ENCODE measurements at regions not wholly inside any gene's neighbourhood (a gene's known extent, or its start where the extent isn't known, plus 50 kb on each side); places are given as distances from the start of the nearest gene placed in this dataset.

GRCh38 chr15:59764775-59765174 lies 75.7 kb upstream of the BNIP2 start:
- no peak overlapping the region for H3K4me3 Mint-ChIP-seq
- Histone ChIP-seq H3K23ac (ENCODE audit: insufficient read length, low read depth, low read length) (no peak overlapping the region), H4K8ac (replicated peaks; ENCODE audit: insufficient read length, low read depth, low read length) (no peak overlapping the region), H2BK20ac (ENCODE audit: low read depth, low read length, poor library complexity, severe bottlenecking) (no peak overlapping the region), H3K14ac (ENCODE audit: insufficient read depth, low read length) (no peak overlapping the region), H3K27ac (ENCODE audit: insufficient read length, low read depth, low read length) (no peak overlapping the region), H3T11ph (ENCODE audit: low read length) (no peak overlapping the region), H2AFZ (ENCODE audit: low read length) (no peak overlapping the region), H3K9me3 (ENCODE audit: control insufficient read depth, low read depth, low read length) (no peaks in the 10 kb centered on the region), H3K4me2 (ENCODE audit: insufficient read depth, insufficient read length, low read length) (no peak overlapping the region), H3K4me1 (ENCODE audit: insufficient read depth, low read length) (no peaks in the 10 kb centered on the region), H2BK15ac (ENCODE audit: low read depth, low read length) (no peak overlapping the region), H2BK120ac (ENCODE audit: low read depth, low read length, poor library complexity, severe bottlenecking) (no peak overlapping the region), H3K79me2 (ENCODE audit: insufficient read depth, low read length) (no peaks in the 10 kb centered on the region), H3K27me3 (ENCODE audit: insufficient read depth, low read length) (no peaks in the 10 kb centered on the region), H3K79me1 (ENCODE audit: insufficient read depth, low read depth, low read length, poor library complexity, severe bottlenecking) (no peaks in the 10 kb centered on the region), H3K9ac (ENCODE audit: extremely low read depth, insufficient read length, low read length) (no peak overlapping the region), H3K56ac (ENCODE audit: insufficient read length, low read depth, low read length) (no peak overlapping the region), H2BK12ac (ENCODE audit: insufficient read length, low read depth, low read length) (no peak overlapping the region), H2AK5ac (ENCODE audit: insufficient read length, low read length) (no peak overlapping the region), H3K4ac (ENCODE audit: low read depth, low read length) (no peak overlapping the region), H3K23me2 (ENCODE audit: insufficient read length, low read depth, low read length, poor library complexity, severe bottlenecking) (no peaks in the 10 kb centered on the region), H4K20me1 (ENCODE audit: control insufficient read depth, insufficient read depth, insufficient read length) (no peaks in the 10 kb centered on the region), H4K5ac (ENCODE audit: insufficient read length, low read depth, low read length) (no peak overlapping the region), H2BK5ac (ENCODE audit: insufficient read length, low read length) (no peak overlapping the region), H4K91ac (ENCODE audit: insufficient read length, low read depth, low read length) (no peak overlapping the region), H3K18ac (ENCODE audit: insufficient read length, low read depth, low read length) (no peak overlapping the region)
- WGBS (ENCODE audit: extremely low coverage, insufficient read length, low lambda C conversion rate): no CpG with 5 or more reads among the region's 2 CpGs
- no peak for DNase-seq
- no peaks in the 10 kb centered on the region for H3K36me3 Mint-ChIP-seq (ENCODE audit: insufficient read depth in 1 of 3, low read depth in 3 of 3)
- no peaks in the 10 kb centered on the region for H3K9me3 Mint-ChIP-seq
- peaks cover 8 to 10% of the 10 kb centered on the region in 2 experiments for H3K4me1 Mint-ChIP-seq
- peaks cover 2% of the 10 kb centered on the region for H3K27me3 Mint-ChIP-seq (ENCODE audit: low read depth)
- no peak overlapping the region for H3K27ac Mint-ChIP-seq
- TF ChIP-seq, protein P1, sequence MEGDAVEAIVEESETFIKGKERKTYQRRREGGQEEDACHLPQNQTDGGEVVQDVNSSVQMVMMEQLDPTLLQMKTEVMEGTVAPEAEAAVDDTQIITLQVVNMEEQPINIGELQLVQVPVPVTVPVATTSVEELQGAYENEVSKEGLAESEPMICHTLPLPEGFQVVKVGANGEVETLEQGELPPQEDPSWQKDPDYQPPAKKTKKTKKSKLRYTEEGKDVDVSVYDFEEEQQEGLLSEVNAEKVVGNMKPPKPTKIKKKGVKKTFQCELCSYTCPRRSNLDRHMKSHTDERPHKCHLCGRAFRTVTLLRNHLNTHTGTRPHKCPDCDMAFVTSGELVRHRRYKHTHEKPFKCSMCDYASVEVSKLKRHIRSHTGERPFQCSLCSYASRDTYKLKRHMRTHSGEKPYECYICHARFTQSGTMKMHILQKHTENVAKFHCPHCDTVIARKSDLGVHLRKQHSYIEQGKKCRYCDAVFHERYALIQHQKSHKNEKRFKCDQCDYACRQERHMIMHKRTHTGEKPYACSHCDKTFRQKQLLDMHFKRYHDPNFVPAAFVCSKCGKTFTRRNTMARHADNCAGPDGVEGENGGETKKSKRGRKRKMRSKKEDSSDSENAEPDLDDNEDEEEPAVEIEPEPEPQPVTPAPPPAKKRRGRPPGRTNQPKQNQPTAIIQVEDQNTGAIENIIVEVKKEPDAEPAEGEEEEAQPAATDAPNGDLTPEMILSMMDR (conservative IDR thresholded peaks at IDR 0.05): peak; percentile 54

Data from H9 (cell line).